ENCODE measurements at regions not wholly inside any gene's neighbourhood (a gene's known extent, or its start where the extent isn't known, plus 50 kb on each side); places are given as distances from the start of the nearest gene placed in this dataset.

DNA sequence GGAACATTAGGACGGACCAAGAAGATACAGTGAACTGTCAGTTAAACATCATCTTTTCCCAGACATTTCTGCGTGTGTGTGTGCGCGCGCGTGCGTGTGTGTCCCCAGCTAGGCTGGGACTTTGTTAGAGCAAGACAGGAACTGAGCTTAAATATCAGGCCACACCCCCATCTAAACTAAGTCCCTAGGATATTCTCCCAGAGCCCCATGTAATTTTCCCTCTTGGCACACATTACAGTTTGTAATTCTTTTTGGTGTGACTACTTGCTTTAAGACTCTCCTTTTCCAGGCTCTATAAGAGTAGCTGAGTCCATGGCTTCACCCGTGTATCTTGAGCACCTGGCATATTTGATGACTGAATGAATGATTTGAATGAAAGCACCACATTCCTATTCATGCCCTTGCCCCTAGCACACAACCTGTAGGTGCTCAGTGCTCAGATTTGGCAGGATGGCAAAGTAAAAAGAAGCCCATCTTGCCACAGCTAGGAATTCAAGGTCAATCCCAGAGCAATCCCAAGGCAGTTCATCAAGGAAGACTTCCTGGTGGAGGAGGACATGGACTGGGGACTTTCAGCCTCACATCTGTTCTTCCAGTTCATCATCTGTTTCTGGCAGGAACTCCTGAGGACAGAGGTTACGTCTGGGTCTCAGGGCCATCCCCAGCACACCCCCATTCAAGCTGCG is 69.2 kb downstream of the MRPL14 start (continued):
- TF ChIP-seq CCNT2 (IDR thresholded peaks at IDR 0.05; ENCODE audit: borderline replicate concordance, extremely low read depth, insufficient read length, low read depth, low read length) (no peak), BMI1 (IDR thresholded peaks at IDR 0.05; ENCODE audit: low read length) (no peak), ZNF212 (CRISPR knock-in tag; IDR thresholded peaks at IDR 0.05) (no peak)
- TF ChIP-seq, protein P1, sequence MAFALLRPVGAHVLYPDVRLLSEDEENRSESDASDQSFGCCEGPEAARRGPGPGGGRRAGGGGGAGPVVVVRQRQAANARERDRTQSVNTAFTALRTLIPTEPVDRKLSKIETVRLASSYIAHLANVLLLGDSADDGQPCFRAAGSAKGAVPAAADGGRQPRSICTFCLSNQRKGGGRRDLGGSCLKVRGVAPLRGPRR (CRISPR knock-in tag; IDR thresholded peaks at IDR 0.05), result no peak
- TF ChIP-seq, protein P2, sequence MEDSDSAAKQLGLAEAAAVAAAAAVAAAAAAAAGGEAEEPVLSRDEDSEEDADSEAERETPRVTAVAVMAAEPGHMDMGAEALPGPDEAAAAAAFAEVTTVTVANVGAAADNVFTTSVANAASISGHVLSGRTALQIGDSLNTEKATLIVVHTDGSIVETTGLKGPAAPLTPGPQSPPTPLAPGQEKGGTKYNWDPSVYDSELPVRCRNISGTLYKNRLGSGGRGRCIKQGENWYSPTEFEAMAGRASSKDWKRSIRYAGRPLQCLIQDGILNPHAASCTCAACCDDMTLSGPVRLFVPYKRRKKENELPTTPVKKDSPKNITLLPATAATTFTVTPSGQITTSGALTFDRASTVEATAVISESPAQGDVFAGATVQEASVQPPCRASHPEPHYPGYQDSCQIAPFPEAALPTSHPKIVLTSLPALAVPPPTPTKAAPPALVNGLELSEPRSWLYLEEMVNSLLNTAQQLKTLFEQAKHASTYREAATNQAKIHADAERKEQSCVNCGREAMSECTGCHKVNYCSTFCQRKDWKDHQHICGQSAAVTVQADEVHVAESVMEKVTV (CRISPR knock-in tag; IDR thresholded peaks at IDR 0.05), result no peak
- TF ChIP-seq, protein P3, sequence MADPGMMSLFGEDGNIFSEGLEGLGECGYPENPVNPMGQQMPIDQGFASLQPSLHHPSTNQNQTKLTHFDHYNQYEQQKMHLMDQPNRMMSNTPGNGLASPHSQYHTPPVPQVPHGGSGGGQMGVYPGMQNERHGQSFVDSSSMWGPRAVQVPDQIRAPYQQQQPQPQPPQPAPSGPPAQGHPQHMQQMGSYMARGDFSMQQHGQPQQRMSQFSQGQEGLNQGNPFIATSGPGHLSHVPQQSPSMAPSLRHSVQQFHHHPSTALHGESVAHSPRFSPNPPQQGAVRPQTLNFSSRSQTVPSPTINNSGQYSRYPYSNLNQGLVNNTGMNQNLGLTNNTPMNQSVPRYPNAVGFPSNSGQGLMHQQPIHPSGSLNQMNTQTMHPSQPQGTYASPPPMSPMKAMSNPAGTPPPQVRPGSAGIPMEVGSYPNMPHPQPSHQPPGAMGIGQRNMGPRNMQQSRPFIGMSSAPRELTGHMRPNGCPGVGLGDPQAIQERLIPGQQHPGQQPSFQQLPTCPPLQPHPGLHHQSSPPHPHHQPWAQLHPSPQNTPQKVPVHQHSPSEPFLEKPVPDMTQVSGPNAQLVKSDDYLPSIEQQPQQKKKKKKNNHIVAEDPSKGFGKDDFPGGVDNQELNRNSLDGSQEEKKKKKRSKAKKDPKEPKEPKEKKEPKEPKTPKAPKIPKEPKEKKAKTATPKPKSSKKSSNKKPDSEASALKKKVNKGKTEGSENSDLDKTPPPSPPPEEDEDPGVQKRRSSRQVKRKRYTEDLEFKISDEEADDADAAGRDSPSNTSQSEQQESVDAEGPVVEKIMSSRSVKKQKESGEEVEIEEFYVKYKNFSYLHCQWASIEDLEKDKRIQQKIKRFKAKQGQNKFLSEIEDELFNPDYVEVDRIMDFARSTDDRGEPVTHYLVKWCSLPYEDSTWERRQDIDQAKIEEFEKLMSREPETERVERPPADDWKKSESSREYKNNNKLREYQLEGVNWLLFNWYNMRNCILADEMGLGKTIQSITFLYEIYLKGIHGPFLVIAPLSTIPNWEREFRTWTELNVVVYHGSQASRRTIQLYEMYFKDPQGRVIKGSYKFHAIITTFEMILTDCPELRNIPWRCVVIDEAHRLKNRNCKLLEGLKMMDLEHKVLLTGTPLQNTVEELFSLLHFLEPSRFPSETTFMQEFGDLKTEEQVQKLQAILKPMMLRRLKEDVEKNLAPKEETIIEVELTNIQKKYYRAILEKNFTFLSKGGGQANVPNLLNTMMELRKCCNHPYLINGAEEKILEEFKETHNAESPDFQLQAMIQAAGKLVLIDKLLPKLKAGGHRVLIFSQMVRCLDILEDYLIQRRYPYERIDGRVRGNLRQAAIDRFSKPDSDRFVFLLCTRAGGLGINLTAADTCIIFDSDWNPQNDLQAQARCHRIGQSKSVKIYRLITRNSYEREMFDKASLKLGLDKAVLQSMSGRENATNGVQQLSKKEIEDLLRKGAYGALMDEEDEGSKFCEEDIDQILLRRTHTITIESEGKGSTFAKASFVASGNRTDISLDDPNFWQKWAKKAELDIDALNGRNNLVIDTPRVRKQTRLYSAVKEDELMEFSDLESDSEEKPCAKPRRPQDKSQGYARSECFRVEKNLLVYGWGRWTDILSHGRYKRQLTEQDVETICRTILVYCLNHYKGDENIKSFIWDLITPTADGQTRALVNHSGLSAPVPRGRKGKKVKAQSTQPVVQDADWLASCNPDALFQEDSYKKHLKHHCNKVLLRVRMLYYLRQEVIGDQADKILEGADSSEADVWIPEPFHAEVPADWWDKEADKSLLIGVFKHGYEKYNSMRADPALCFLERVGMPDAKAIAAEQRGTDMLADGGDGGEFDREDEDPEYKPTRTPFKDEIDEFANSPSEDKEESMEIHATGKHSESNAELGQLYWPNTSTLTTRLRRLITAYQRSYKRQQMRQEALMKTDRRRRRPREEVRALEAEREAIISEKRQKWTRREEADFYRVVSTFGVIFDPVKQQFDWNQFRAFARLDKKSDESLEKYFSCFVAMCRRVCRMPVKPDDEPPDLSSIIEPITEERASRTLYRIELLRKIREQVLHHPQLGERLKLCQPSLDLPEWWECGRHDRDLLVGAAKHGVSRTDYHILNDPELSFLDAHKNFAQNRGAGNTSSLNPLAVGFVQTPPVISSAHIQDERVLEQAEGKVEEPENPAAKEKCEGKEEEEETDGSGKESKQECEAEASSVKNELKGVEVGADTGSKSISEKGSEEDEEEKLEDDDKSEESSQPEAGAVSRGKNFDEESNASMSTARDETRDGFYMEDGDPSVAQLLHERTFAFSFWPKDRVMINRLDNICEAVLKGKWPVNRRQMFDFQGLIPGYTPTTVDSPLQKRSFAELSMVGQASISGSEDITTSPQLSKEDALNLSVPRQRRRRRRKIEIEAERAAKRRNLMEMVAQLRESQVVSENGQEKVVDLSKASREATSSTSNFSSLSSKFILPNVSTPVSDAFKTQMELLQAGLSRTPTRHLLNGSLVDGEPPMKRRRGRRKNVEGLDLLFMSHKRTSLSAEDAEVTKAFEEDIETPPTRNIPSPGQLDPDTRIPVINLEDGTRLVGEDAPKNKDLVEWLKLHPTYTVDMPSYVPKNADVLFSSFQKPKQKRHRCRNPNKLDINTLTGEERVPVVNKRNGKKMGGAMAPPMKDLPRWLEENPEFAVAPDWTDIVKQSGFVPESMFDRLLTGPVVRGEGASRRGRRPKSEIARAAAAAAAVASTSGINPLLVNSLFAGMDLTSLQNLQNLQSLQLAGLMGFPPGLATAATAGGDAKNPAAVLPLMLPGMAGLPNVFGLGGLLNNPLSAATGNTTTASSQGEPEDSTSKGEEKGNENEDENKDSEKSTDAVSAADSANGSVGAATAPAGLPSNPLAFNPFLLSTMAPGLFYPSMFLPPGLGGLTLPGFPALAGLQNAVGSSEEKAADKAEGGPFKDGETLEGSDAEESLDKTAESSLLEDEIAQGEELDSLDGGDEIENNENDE (IDR thresholded peaks at IDR 0.05; ENCODE audit: low read depth, low read length), result no peak

Data from K562 (cell line).